Activated T-cell treated with anti-CD3 and anti-CD28 coated beads, Interleukin-2, amount 50 U/mL, for 72 hours (primary cell): ENCODE measurements at regions not wholly inside any gene's neighbourhood (a gene's known extent, or its start where the extent isn't known, plus 50 kb on each side); places are given as distances from the start of the nearest gene placed in this dataset.
"Not testable (repeated sequence)": the region's sequence is repeated elsewhere in the genome, so short reads cannot be mapped to it uniquely, and the experiment has no call there.

Experiments used
- ATAC-seq, 2 donors: fragments of 150-1000 bp; cut with Tn5 transposase; replicated peaks in 1 of 2; 2 replicates each; pipeline ENCODE4 v1.10.0; 2021; ENCODE audit warnings: moderate library complexity in 2 of 2, mild to moderate bottlenecking in 1 of 2
- DNase-seq, 2 donors: peaks; one replicate each; pipeline ENCODE4 v3.0.0; 2021 to 2022; ENCODE audit warnings: mixed read lengths in 1 of 2
- H3K27ac Mint-ChIP-seq: one replicate; pipeline ENCODE4 v1.8.0; 2022; ENCODE audit warnings: mild to moderate bottlenecking, moderate library complexity, mixed read lengths
- H3K27me3 Mint-ChIP-seq: one replicate; pipeline ENCODE4 v1.8.0; 2022; ENCODE audit warnings: low read depth, mixed read lengths
- H3K36me3 Mint-ChIP-seq, 2 donors: one replicate each; pipeline ENCODE4 v1.8.0; 2022; ENCODE audit warnings: mixed read lengths in 2 of 2, mild to moderate bottlenecking in 1 of 2; ENCODE audit not compliant: insufficient read depth in 2 of 2
- H3K4me1 Mint-ChIP-seq: one replicate; pipeline ENCODE4 v1.8.0; 2022; ENCODE audit warnings: low read depth, mixed read lengths
- H3K4me3 Mint-ChIP-seq, 2 donors: one replicate each; pipeline ENCODE4 v1.8.0; 2022; ENCODE audit warnings: mild to moderate bottlenecking in 2 of 2, mixed read lengths in 2 of 2, moderate library complexity in 2 of 2
- H3K9me3 Mint-ChIP-seq, 2 donors: one replicate each; pipeline ENCODE4 v1.8.0; 2022; ENCODE audit warnings: mixed read lengths in 2 of 2

- no peak overlapping the region for H3K27ac Mint-ChIP-seq
- DNase-seq (no peak), ATAC-seq (no peak)
- H3K4me1 Mint-ChIP-seq = no peaks in the 10 kb centered on the region
- no peak overlapping the region for H3K4me3 Mint-ChIP-seq
- no peaks in the 10 kb centered on the region for H3K36me3 Mint-ChIP-seq
- H3K27me3 Mint-ChIP-seq = no peaks in the 10 kb centered on the region
- H3K9me3 Mint-ChIP-seq = peaks cover 0 to 3% of the 10 kb centered on the region in 2 donors
Measured at GRCh38 chr20:55461519-55461918, 543.8 kb downstream of the CBLN4 start.

- H3K27me3 Mint-ChIP-seq = no peaks in the 10 kb centered on the region
- ATAC-seq (no peak), DNase-seq (no peak)
- H3K9me3 Mint-ChIP-seq = peaks cover 0 to 1% of the 10 kb centered on the region in 2 donors
- no peaks in the 10 kb centered on the region for H3K4me1 Mint-ChIP-seq
- no peak overlapping the region for H3K4me3 Mint-ChIP-seq
- H3K36me3 Mint-ChIP-seq = no peaks in the 10 kb centered on the region
- H3K27ac Mint-ChIP-seq = no peak overlapping the region
Measured at GRCh38 chr20:55456316-55456940, 548.9 kb downstream of the CBLN4 start.

GRCh38 chr20:55449091-55449490 lies 556.2 kb downstream of the CBLN4 start:
- DNase-seq = no peak
- ATAC-seq = no peak
- Mint-ChIP-seq H3K27ac (no peak overlapping the region), H3K4me3 (no peak overlapping the region), H3K4me1 (no peaks in the 10 kb centered on the region), H3K9me3 (peaks cover 7 to 9% of the 10 kb centered on the region in 2 donors), H3K27me3 (no peaks in the 10 kb centered on the region), H3K36me3 (no peaks in the 10 kb centered on the region)

GRCh38 chr20:55446301-55446700 lies 559.0 kb downstream of the CBLN4 start:
- Mint-ChIP-seq H3K27me3 (no peaks in the 10 kb centered on the region), H3K4me1 (no peaks in the 10 kb centered on the region), H3K36me3 (no peaks in the 10 kb centered on the region), H3K4me3 (no peak overlapping the region), H3K27ac (no peak overlapping the region), H3K9me3 (peaks cover 7 to 11% of the 10 kb centered on the region in 2 donors)
- no peak for DNase-seq
- ATAC-seq = no peak

GRCh38 chr20:55439070-55439469 lies 566.2 kb downstream of the CBLN4 start:
- no peak for ATAC-seq
- H3K36me3 Mint-ChIP-seq = peaks cover 0 to 8% of the 10 kb centered on the region in 2 donors
- no peak for DNase-seq
- H3K27me3 Mint-ChIP-seq = no peaks in the 10 kb centered on the region
- peaks cover 7% of the 10 kb centered on the region in 2 donors for H3K9me3 Mint-ChIP-seq
- H3K4me3 Mint-ChIP-seq = no peak overlapping the region
- H3K27ac Mint-ChIP-seq = no peak overlapping the region
- no peaks in the 10 kb centered on the region for H3K4me1 Mint-ChIP-seq

- H3K4me3 Mint-ChIP-seq = no peak overlapping the region
- peaks cover 5 to 7% of the 10 kb centered on the region in 2 donors for H3K9me3 Mint-ChIP-seq
- DNase-seq = no peak
- ATAC-seq = no peak
- no peaks in the 10 kb centered on the region for H3K27me3 Mint-ChIP-seq
- no peak overlapping the region for H3K27ac Mint-ChIP-seq
- H3K36me3 Mint-ChIP-seq = peaks cover 0 to 8% of the 10 kb centered on the region in 2 donors
- no peaks in the 10 kb centered on the region for H3K4me1 Mint-ChIP-seq
Measured at GRCh38 chr20:55437798-55438415, 567.4 kb downstream of the CBLN4 start.

- Mint-ChIP-seq H3K4me3 (no peak overlapping the region), H3K4me1 (no peaks in the 10 kb centered on the region), H3K36me3 (peaks cover 0 to 2% of the 10 kb centered on the region in 2 donors), H3K27me3 (no peaks in the 10 kb centered on the region), H3K27ac (no peak overlapping the region), H3K9me3 (peaks cover 5 to 7% of the 10 kb centered on the region in 2 donors)
- DNase-seq (no peak), ATAC-seq (no peak)
Measured at GRCh38 chr20:55424968-55425367, 580.4 kb downstream of the CBLN4 start.

- peaks cover 0 to 2% of the 10 kb centered on the region in 2 donors for H3K36me3 Mint-ChIP-seq
- ATAC-seq = no peak
- DNase-seq = no peak
- H3K4me3 Mint-ChIP-seq = no peak overlapping the region
- H3K27me3 Mint-ChIP-seq = no peaks in the 10 kb centered on the region
- H3K9me3 Mint-ChIP-seq = peaks cover 5 to 9% of the 10 kb centered on the region in 2 donors
- no peak overlapping the region for H3K27ac Mint-ChIP-seq
- no peaks in the 10 kb centered on the region for H3K4me1 Mint-ChIP-seq
Measured at GRCh38 chr20:55424476-55424875, 580.8 kb downstream of the CBLN4 start.

GRCh38 chr20:55417836-55418235 lies 587.5 kb downstream of the CBLN4 start:
- H3K9me3 Mint-ChIP-seq = peaks cover 0 to 1% of the 10 kb centered on the region in 2 donors
- no peak overlapping the region for H3K4me3 Mint-ChIP-seq
- H3K36me3 Mint-ChIP-seq = peaks cover 0 to 2% of the 10 kb centered on the region in 2 donors
- no peaks in the 10 kb centered on the region for H3K27me3 Mint-ChIP-seq
- no peaks in the 10 kb centered on the region for H3K4me1 Mint-ChIP-seq
- DNase-seq = no peak
- H3K27ac Mint-ChIP-seq = no peak overlapping the region
- ATAC-seq = no peak

- Mint-ChIP-seq H3K36me3 (no peaks in the 10 kb centered on the region), H3K9me3 (peaks cover 1 to 3% of the 10 kb centered on the region in 2 donors), H3K27me3 (no peaks in the 10 kb centered on the region), H3K27ac (no peak overlapping the region), H3K4me1 (no peaks in the 10 kb centered on the region), H3K4me3 (no peak overlapping the region)
- ATAC-seq (no peak), DNase-seq (no peak)
Measured at GRCh38 chr20:55415567-55416142, 589.7 kb downstream of the CBLN4 start.

GRCh38 chr20:55412508-55412907 lies 592.8 kb downstream of the CBLN4 start:
- not testable (repeated sequence) for H3K36me3 Mint-ChIP-seq, H3K4me3 Mint-ChIP-seq, ATAC-seq

GRCh38 chr20:55406891-55407290 lies 598.4 kb downstream of the CBLN4 start:
- Mint-ChIP-seq H3K4me3 (no peak overlapping the region), H3K9me3 (peaks cover 15 to 16% of the 10 kb centered on the region in 2 donors)

More at GRCh38 chr20:55412508-55412907, 592.8 kb downstream of the CBLN4 start:
- not testable (repeated sequence) for H3K27me3 Mint-ChIP-seq, DNase-seq, H3K27ac Mint-ChIP-seq, H3K9me3 Mint-ChIP-seq, H3K4me1 Mint-ChIP-seq

GRCh38 chr20:55394592-55394991 lies 610.7 kb downstream of the CBLN4 start:
- Mint-ChIP-seq H3K27ac (no peak overlapping the region), H3K9me3 (peaks cover 5 to 12% of the 10 kb centered on the region in 2 donors), H3K36me3 (no peaks in the 10 kb centered on the region), H3K4me3 (no peak overlapping the region), H3K4me1 (no peaks in the 10 kb centered on the region), H3K27me3 (no peaks in the 10 kb centered on the region)
- no peak for ATAC-seq
- no peak for DNase-seq

More at GRCh38 chr20:55406891-55407290, 598.4 kb downstream of the CBLN4 start:
- Mint-ChIP-seq H3K27me3 (no peaks in the 10 kb centered on the region), H3K4me1 (no peaks in the 10 kb centered on the region), H3K27ac (no peak overlapping the region), H3K36me3 (peaks cover 0 to 1% of the 10 kb centered on the region in 2 donors)
- DNase-seq = no peak
- ATAC-seq = no peak
